ENCODE measurements at regions not wholly inside any gene's neighbourhood (a gene's known extent, or its start where the extent isn't known, plus 50 kb on each side); places are given as distances from the start of the nearest gene placed in this dataset.
"Not testable (repeated sequence)": the region's sequence is repeated elsewhere in the genome, so short reads cannot be mapped to it uniquely, and the experiment has no call there.

DNA sequence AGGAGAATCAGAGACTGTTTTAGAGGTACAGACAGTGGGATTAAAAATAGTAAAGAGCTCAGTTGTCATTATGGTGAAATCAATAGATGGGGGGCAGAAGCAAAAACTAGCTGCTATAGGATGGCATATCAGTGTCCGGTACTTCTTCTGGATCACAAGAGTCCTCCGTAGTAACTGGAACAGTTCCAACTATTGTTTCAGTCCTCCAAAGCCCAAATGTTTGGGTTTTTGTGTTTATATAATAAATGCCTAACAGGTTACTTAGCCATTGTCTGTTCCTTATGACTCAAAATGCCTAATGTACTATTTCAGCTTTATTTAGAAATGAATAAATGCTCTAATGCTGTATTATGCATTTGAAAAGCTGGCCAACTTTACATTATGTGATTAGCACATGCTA, 401.2 kb downstream of the PTH2R start:
- no peak overlapping the region for H3K4me2 ChIP-seq (ENCODE audit: insufficient read depth, low read length)
- no peak for TF ChIP-seq EZH2 (IDR thresholded peaks at IDR 0.05; ENCODE audit: borderline replicate concordance, low read depth, low read length, severe bottlenecking)
- TF ChIP-seq, protein P1, sequence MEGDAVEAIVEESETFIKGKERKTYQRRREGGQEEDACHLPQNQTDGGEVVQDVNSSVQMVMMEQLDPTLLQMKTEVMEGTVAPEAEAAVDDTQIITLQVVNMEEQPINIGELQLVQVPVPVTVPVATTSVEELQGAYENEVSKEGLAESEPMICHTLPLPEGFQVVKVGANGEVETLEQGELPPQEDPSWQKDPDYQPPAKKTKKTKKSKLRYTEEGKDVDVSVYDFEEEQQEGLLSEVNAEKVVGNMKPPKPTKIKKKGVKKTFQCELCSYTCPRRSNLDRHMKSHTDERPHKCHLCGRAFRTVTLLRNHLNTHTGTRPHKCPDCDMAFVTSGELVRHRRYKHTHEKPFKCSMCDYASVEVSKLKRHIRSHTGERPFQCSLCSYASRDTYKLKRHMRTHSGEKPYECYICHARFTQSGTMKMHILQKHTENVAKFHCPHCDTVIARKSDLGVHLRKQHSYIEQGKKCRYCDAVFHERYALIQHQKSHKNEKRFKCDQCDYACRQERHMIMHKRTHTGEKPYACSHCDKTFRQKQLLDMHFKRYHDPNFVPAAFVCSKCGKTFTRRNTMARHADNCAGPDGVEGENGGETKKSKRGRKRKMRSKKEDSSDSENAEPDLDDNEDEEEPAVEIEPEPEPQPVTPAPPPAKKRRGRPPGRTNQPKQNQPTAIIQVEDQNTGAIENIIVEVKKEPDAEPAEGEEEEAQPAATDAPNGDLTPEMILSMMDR (IDR thresholded peaks at IDR 0.05; ENCODE audit: borderline replicate concordance, extremely low read depth, low read length, poor library complexity, severe bottlenecking) = no peak
- H3K79me2 ChIP-seq (ENCODE audit: insufficient read depth, low read length) = no peaks in the 10 kb centered on the region
- no peak overlapping the region for H3K4me3 ChIP-seq (ENCODE audit: low read depth in 1 of 2, low read length in 2 of 2)
- no peaks in the 10 kb centered on the region for H4K20me1 ChIP-seq (ENCODE audit: insufficient read depth, low read length)
- no peak for DNase-seq
- no peak overlapping the region for H3K9ac ChIP-seq (ENCODE audit: low read depth, low read length)
- H3K36me3 ChIP-seq (ENCODE audit: insufficient read depth, low read length) = no peaks in the 10 kb centered on the region
- H3K27ac ChIP-seq (ENCODE audit: low read length) = no peak overlapping the region
- no peaks in the 10 kb centered on the region for H3K27me3 ChIP-seq (ENCODE audit: insufficient read depth, low read length, poor library complexity)
- H2AFZ ChIP-seq (ENCODE audit: low read depth, low read length) = no peak overlapping the region
- no peak for ATAC-seq (ENCODE audit: insufficient read depth, low read depth)
- no peaks in the 10 kb centered on the region for H3K9me3 ChIP-seq (ENCODE audit: insufficient read depth, low read length, severe bottlenecking)
- no peaks in the 10 kb centered on the region for H3K4me1 ChIP-seq (ENCODE audit: insufficient read depth, low read length)

DNA sequence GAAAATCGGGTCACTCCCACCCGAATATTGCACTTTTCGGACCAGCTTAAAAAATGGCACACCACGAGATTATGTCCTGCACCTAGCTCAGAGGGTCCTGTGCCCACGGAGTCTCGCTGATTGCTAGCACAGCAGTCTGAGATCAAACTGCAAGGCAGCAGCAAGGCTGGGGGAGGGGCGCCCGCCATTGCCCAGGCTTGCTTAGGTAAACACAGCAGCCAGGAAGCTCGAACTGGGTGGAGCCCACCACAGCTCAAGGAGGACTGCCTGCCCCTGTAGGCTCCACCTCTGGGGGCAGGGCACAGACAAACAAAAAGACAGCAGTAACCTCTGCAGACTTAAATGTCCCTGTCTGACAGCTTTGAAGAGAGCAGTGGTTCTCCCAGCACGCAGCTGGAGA, 405.3 kb downstream of the PTH2R start:
- H3K4me1 ChIP-seq (ENCODE audit: insufficient read depth, low read length); H3K9ac ChIP-seq (ENCODE audit: low read depth, low read length); H3K4me2 ChIP-seq (ENCODE audit: insufficient read depth, low read length); H3K9me3 ChIP-seq (ENCODE audit: insufficient read depth, low read length, severe bottlenecking); H3K27me3 ChIP-seq (ENCODE audit: insufficient read depth, low read length, poor library complexity); H3K79me2 ChIP-seq (ENCODE audit: insufficient read depth, low read length); H3K36me3 ChIP-seq (ENCODE audit: insufficient read depth, low read length); H3K27ac ChIP-seq (ENCODE audit: low read length); ATAC-seq (ENCODE audit: insufficient read depth, low read depth); H2AFZ ChIP-seq (ENCODE audit: low read depth, low read length); H3K4me3 ChIP-seq (ENCODE audit: low read depth in 1 of 2, low read length in 2 of 2); H4K20me1 ChIP-seq (ENCODE audit: insufficient read depth, low read length); DNase-seq: not testable (repeated sequence)

DNA sequence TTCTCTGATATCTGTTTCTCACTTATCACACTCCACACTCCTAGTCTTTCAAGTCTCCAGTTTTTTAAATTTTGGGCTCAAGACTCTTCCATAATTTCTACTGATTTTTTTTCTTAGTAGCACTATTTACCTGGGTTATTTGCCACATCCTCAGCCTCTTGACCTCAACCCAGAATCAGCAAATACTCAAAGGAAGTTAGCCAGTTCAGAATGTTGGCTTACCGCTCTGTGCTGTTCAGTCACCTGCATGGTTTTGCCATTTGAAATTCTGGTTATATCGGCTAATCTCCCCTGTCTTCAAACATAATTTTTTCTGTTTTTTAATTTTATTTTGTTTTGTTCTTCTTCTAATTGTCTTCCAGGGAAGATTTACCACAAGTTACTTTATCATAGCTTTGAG, 412.6 kb downstream of the PTH2R start:
- no peak for DNase-seq
- H3K36me3 ChIP-seq (ENCODE audit: insufficient read depth, low read length) = no peaks in the 10 kb centered on the region
- TF ChIP-seq, protein P1 (IDR thresholded peaks at IDR 0.05; ENCODE audit: borderline replicate concordance, extremely low read depth, low read length, poor library complexity, severe bottlenecking) = no peak
- TF ChIP-seq EZH2 (IDR thresholded peaks at IDR 0.05; ENCODE audit: borderline replicate concordance, low read depth, low read length, severe bottlenecking) = no peak
- ATAC-seq (ENCODE audit: insufficient read depth, low read depth) = no peak
- H4K20me1 ChIP-seq (ENCODE audit: insufficient read depth, low read length) = no peaks in the 10 kb centered on the region
- no peak overlapping the region for H3K4me2 ChIP-seq (ENCODE audit: insufficient read depth, low read length)
- no peaks in the 10 kb centered on the region for H3K9me3 ChIP-seq (ENCODE audit: insufficient read depth, low read length, severe bottlenecking)
- no peak overlapping the region for H3K9ac ChIP-seq (ENCODE audit: low read depth, low read length)
- H3K27me3 ChIP-seq (ENCODE audit: insufficient read depth, low read length, poor library complexity) = no peaks in the 10 kb centered on the region
- H3K79me2 ChIP-seq (ENCODE audit: insufficient read depth, low read length) = no peaks in the 10 kb centered on the region
- H3K4me3 ChIP-seq (ENCODE audit: low read depth in 1 of 2, low read length in 2 of 2) = no peak overlapping the region
- no peak overlapping the region for H2AFZ ChIP-seq (ENCODE audit: low read depth, low read length)
- H3K4me1 ChIP-seq (ENCODE audit: insufficient read depth, low read length) = no peaks in the 10 kb centered on the region
- H3K27ac ChIP-seq (ENCODE audit: low read length) = no peak overlapping the region

DNA sequence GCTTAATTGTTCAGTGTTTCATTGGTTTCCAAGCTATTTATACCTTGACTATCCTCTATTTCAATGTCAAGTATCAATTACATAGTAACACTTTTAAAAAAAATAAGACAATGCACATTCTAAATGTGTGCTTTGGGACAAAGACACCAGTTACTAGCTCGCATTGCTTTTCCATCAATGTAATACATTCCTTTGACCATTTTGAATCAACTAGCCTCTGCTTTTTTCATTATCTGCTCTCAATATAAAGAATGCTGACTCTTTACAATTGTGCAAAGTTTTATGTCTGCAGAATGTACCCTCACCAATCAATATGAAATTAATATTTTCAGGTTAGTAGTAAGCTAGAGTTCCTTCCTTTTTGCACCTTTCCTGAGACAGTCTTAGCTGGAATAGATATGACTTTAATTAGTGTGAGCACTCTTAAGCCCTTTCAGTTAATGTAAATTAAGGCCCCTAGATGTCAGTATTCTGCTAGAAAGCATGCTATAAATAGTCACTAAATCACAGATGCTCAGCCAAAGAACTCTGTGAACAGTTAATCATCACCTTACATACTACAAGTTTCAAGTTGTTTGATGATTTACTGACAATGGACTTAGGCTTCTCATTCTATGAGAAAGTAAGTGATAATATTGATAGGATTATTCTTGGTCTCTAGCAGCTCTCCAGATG, 413.6 kb downstream of the PTH2R start:
- no peak overlapping the region for H3K27ac ChIP-seq (ENCODE audit: low read length)
- H3K36me3 ChIP-seq (ENCODE audit: insufficient read depth, low read length) = no peaks in the 10 kb centered on the region
- no peaks in the 10 kb centered on the region for H3K27me3 ChIP-seq (ENCODE audit: insufficient read depth, low read length, poor library complexity)
- no peak overlapping the region for H3K9ac ChIP-seq (ENCODE audit: low read depth, low read length)
- no peaks in the 10 kb centered on the region for H3K79me2 ChIP-seq (ENCODE audit: insufficient read depth, low read length)
- no peak overlapping the region for H3K4me3 ChIP-seq (ENCODE audit: low read depth in 1 of 2, low read length in 2 of 2)
- no peaks in the 10 kb centered on the region for H4K20me1 ChIP-seq (ENCODE audit: insufficient read depth, low read length)
- no peak for ATAC-seq (ENCODE audit: insufficient read depth, low read depth)
- H3K4me2 ChIP-seq (ENCODE audit: insufficient read depth, low read length) = no peak overlapping the region
- TF ChIP-seq, protein P1 (IDR thresholded peaks at IDR 0.05; ENCODE audit: borderline replicate concordance, extremely low read depth, low read length, poor library complexity, severe bottlenecking) = peak; percentile 29
- no peak for TF ChIP-seq EZH2 (IDR thresholded peaks at IDR 0.05; ENCODE audit: borderline replicate concordance, low read depth, low read length, severe bottlenecking)
- H2AFZ ChIP-seq (ENCODE audit: low read depth, low read length) = no peak overlapping the region
- H3K9me3 ChIP-seq (ENCODE audit: insufficient read depth, low read length, severe bottlenecking) = no peaks in the 10 kb centered on the region
- DNase-seq = no peak
- H3K4me1 ChIP-seq (ENCODE audit: insufficient read depth, low read length) = no peaks in the 10 kb centered on the region

Data from DND-41 (cell line).